GM06990 (cell line): ENCODE measurements at regions not wholly inside any gene's neighbourhood (a gene's known extent, or its start where the extent isn't known, plus 50 kb on each side); places are given as distances from the start of the nearest gene placed in this dataset.

Source experiments
- DNase-seq: peaks from one replicate; pipeline ENCODE4 v3.0.0-alpha.2; 2011; ENCODE audit not compliant: insufficient read length; ENCODE audit errors: extremely low read depth
- H3K27me3 ChIP-seq: replicated peaks from 2 replicates; pipeline ENCODE4 v1.6.0; 2011; ENCODE audit warnings: low read length; ENCODE audit not compliant: control insufficient read depth, insufficient read depth
- H3K36me3 ChIP-seq: 2 replicates; pipeline ENCODE4 v1.5.1; 2011; ENCODE audit warnings: low read length; ENCODE audit not compliant: control insufficient read depth, insufficient read depth
- H3K4me3 ChIP-seq: replicated peaks from 2 replicates; pipeline ENCODE4 v1.5.1; 2011; ENCODE audit warnings: low read depth, mild to moderate bottlenecking, control low read depth, low read length
- TF ChIP-seq, protein P1 (sequence below): IDR thresholded peaks from 2 replicates; pipeline ENCODE4 v1.5.1; 2011; ENCODE audit warnings: low read length, control low read depth, mild to moderate bottlenecking, inconsistent platforms; ENCODE audit not compliant: insufficient read depth, poor library complexity, severe bottlenecking

GRCh38 chr5:61924251-61924650, 381.8 kb upstream of the KIF2A start:
- H3K4me3 ChIP-seq = no peak overlapping the region
- no peaks in the 10 kb centered on the region for H3K36me3 ChIP-seq
- DNase-seq = no peak
- TF ChIP-seq, protein P1, sequence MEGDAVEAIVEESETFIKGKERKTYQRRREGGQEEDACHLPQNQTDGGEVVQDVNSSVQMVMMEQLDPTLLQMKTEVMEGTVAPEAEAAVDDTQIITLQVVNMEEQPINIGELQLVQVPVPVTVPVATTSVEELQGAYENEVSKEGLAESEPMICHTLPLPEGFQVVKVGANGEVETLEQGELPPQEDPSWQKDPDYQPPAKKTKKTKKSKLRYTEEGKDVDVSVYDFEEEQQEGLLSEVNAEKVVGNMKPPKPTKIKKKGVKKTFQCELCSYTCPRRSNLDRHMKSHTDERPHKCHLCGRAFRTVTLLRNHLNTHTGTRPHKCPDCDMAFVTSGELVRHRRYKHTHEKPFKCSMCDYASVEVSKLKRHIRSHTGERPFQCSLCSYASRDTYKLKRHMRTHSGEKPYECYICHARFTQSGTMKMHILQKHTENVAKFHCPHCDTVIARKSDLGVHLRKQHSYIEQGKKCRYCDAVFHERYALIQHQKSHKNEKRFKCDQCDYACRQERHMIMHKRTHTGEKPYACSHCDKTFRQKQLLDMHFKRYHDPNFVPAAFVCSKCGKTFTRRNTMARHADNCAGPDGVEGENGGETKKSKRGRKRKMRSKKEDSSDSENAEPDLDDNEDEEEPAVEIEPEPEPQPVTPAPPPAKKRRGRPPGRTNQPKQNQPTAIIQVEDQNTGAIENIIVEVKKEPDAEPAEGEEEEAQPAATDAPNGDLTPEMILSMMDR = no peak
- no peaks in the 10 kb centered on the region; the same call in 1 of the 2 replicates for H3K27me3 ChIP-seq

- no peaks in the 10 kb centered on the region; the same call in 1 of the 2 replicates for H3K27me3 ChIP-seq
- no peak for DNase-seq
- TF ChIP-seq, protein P1 = no peak
- H3K36me3 ChIP-seq = no peaks in the 10 kb centered on the region
- H3K4me3 ChIP-seq = no peak overlapping the region
Observed at GRCh38 chr5:61926911-61927310, 379.1 kb upstream of the KIF2A start.

GRCh38 chr5:61931236-61931635, 374.8 kb upstream of the KIF2A start:
- no peaks in the 10 kb centered on the region for H3K27me3 ChIP-seq
- H3K4me3 ChIP-seq = no peak overlapping the region
- TF ChIP-seq, protein P1 = no peak

GRCh38 chr5:61933787-61934626, 372.0 kb upstream of the KIF2A start:
- H3K27me3 ChIP-seq = no peaks in the 10 kb centered on the region; the same call in 1 of the 2 replicates
- H3K4me3 ChIP-seq = no peak overlapping the region
- peak; percentile 9 for DNase-seq
- TF ChIP-seq, protein P1 = peak; percentile 52
- no peaks in the 10 kb centered on the region for H3K36me3 ChIP-seq

More at GRCh38 chr5:61931236-61931635, 374.8 kb upstream of the KIF2A start:
- H3K36me3 ChIP-seq = no peaks in the 10 kb centered on the region
- no peak for DNase-seq

DNA sequence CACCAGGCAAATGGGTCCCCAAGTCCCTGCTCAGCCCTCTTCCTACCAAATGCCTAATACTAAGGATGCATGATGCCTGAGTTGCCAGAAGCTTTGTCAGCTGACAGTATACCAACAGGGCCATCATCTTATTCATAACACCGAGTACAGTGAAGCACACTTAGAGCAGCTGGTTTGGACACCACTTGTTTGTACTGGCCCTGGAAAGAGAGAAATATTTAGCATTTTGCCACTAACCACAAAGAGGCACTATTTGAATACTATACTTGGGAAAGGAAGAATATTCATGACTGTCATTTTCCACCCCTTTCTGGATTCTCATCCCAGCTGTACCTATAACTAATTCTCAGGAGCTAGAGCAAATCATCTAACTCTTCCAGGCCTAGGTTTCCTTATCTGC, 364.4 kb upstream of the KIF2A start:
- TF ChIP-seq, protein P1 = no peak
- no peaks in the 10 kb centered on the region; the same call in none of the 2 replicates for H3K27me3 ChIP-seq
- H3K36me3 ChIP-seq = no peaks in the 10 kb centered on the region
- no peak overlapping the region for H3K4me3 ChIP-seq
- no peak for DNase-seq
